ENCODE measurements at regions not wholly inside any gene's neighbourhood (a gene's known extent, or its start where the extent isn't known, plus 50 kb on each side); places are given as distances from the start of the nearest gene placed in this dataset.

GRCh38 chr5:65075623-65076250 is 307.0 kb downstream of the CWC27 start:
- no peak for TF ChIP-seq CTCF (IDR thresholded peaks at IDR 0.05; ENCODE audit: insufficient read depth, low read depth, low read length)
- no peak for TF ChIP-seq EZH2 (IDR thresholded peaks at IDR 0.05; ENCODE audit: insufficient read depth, low read length)

All from astrocyte (in vitro differentiated cells and primary cell).